Transverse colon (tissue), 3 donors: ENCODE measurements at regions not wholly inside any gene's neighbourhood (a gene's known extent, or its start where the extent isn't known, plus 50 kb on each side); places are given as distances from the start of the nearest gene placed in this dataset.

ENCODE experiments used
- CTCF ChIP-seq, 5 experiments: fragments of 200-600 bp in 3 of 5; fragments of 450-650 bp in 2 of 5; sonication (generic) in 3 of 5; IDR thresholded peaks; 1 replicate in 2 of 5; 2 replicates in 3 of 5; pipeline ENCODE4 v1.5.1; 2016 to 2017; ENCODE audit warnings: antibody characterized with exemption in 5 of 5, inconsistent platforms in 3 of 5, mild to moderate bottlenecking in 2 of 5, moderate library complexity in 1 of 5
- POLR2A ChIP-seq: fragments of 450-650 bp; IDR thresholded peaks from one replicate; pipeline ENCODE4 v1.6.1; 2016; ENCODE audit warnings: antibody characterized with exemption, mild to moderate bottlenecking, moderate library complexity

- no peak for TF ChIP-seq CTCF (IDR thresholded peaks at IDR 0.05)
- TF ChIP-seq POLR2A: no peak
Measured at GRCh38 chr11:116611998-116612620, 160.7 kb downstream of the BUD13 start.
